ENCODE measurements at regions not wholly inside any gene's neighbourhood (a gene's known extent, or its start where the extent isn't known, plus 50 kb on each side); places are given as distances from the start of the nearest gene placed in this dataset.
"Not testable (repeated sequence)": the region's sequence is repeated elsewhere in the genome, so short reads cannot be mapped to it uniquely, and the experiment has no call there.

GRCh38 chr18:55664758-55665400, 76.9 kb upstream of the TCF4 start:
- TF ChIP-seq, protein P1, sequence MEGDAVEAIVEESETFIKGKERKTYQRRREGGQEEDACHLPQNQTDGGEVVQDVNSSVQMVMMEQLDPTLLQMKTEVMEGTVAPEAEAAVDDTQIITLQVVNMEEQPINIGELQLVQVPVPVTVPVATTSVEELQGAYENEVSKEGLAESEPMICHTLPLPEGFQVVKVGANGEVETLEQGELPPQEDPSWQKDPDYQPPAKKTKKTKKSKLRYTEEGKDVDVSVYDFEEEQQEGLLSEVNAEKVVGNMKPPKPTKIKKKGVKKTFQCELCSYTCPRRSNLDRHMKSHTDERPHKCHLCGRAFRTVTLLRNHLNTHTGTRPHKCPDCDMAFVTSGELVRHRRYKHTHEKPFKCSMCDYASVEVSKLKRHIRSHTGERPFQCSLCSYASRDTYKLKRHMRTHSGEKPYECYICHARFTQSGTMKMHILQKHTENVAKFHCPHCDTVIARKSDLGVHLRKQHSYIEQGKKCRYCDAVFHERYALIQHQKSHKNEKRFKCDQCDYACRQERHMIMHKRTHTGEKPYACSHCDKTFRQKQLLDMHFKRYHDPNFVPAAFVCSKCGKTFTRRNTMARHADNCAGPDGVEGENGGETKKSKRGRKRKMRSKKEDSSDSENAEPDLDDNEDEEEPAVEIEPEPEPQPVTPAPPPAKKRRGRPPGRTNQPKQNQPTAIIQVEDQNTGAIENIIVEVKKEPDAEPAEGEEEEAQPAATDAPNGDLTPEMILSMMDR (IDR thresholded peaks at IDR 0.05) = not testable (repeated sequence)
- TF ChIP-seq EZH2 (IDR thresholded peaks at IDR 0.05) = not testable (repeated sequence)
